ENCODE measurements at regions not wholly inside any gene's neighbourhood (a gene's known extent, or its start where the extent isn't known, plus 50 kb on each side); places are given as distances from the start of the nearest gene placed in this dataset.

- ChIA-PET POLR2A (no interaction called here), CTCF (no interaction called here)
- DNase-seq (ENCODE audit: extremely low spot score): no peak
- no peak for TF ChIP-seq FOXK2 (IDR thresholded peaks at IDR 0.05)
- TF ChIP-seq BHLHE40 (IDR thresholded peaks at IDR 0.05; ENCODE audit: borderline replicate concordance): no peak
- TF ChIP-seq FOXM1 (IDR thresholded peaks at IDR 0.05; ENCODE audit: borderline replicate concordance): no peak
- no peak for TF ChIP-seq SUZ12 (IDR thresholded peaks at IDR 0.05)
- TF ChIP-seq ARNT (IDR thresholded peaks at IDR 0.05): no peak
- TF ChIP-seq ZNF384 (IDR thresholded peaks at IDR 0.05): no peak
- TF ChIP-seq FOXA1 (IDR thresholded peaks at IDR 0.05): no peak
- no peak for TF ChIP-seq ELF4 (IDR thresholded peaks at IDR 0.05)
- no peak for TF ChIP-seq CTBP1 (IDR thresholded peaks at IDR 0.05; ENCODE audit: borderline replicate concordance)
- TF ChIP-seq, protein P1, sequence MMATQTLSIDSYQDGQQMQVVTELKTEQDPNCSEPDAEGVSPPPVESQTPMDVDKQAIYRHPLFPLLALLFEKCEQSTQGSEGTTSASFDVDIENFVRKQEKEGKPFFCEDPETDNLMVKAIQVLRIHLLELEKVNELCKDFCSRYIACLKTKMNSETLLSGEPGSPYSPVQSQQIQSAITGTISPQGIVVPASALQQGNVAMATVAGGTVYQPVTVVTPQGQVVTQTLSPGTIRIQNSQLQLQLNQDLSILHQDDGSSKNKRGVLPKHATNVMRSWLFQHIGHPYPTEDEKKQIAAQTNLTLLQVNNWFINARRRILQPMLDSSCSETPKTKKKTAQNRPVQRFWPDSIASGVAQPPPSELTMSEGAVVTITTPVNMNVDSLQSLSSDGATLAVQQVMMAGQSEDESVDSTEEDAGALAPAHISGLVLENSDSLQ (IDR thresholded peaks at IDR 0.05): no peak
- no peak for TF ChIP-seq LEF1 (IDR thresholded peaks at IDR 0.05; ENCODE audit: borderline replicate concordance)
- TF ChIP-seq HDGF (IDR thresholded peaks at IDR 0.05; ENCODE audit: borderline replicate concordance): no peak
- no peak for TF ChIP-seq TARDBP (IDR thresholded peaks at IDR 0.05)
- no peak for TF ChIP-seq SP1 (IDR thresholded peaks at IDR 0.05)
- no peak for TF ChIP-seq NFRKB (IDR thresholded peaks at IDR 0.05)
- TF ChIP-seq L3MBTL2 (conservative IDR thresholded peaks at IDR 0.05): no peak
Observed at GRCh38 chr12:111178181-111179081, 190.5 kb downstream of the PHETA1 start.

DNA sequence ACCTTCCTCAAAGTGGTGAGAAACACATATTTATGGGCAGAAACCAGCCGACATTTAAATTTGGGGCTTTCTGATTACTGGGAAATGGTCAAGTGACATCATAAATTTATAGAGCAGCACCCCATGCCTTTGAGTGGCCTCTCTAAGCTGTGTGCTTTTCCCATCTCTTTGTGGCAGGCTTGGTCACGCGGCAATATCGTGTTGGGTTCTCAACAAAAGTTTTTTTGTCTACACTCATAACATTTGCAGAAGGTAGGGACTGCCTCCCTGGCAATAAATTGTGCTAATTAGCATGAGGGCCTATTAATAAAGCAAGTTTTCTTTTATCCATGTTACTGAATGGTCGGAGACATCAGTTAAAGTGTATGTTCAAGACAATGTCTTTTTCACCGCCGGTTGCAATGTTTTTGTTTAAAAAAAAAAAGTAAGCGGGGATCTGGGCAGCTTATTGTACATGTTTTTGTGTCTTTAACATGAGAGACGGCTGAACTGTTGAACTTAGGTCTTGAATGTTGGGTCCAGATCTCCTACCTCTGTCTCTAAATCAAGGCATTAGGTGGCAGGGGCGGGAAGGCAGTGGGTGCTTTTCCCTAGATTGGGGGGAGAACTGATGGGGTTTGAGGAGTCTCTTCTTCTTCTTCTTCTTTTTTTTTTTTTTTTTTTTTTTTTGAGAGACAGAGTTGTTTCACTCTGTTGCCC lies 193.3 kb downstream of the PHETA1 start:
- CTCF ChIA-PET: interaction anchor here (0.6 kb wide), 1 partner anchor 15 kb away, joined by 3 read pairs; no protein-coding TSS in a partner anchor
- no peak for TF ChIP-seq ARNT (IDR thresholded peaks at IDR 0.05)
- no peak for TF ChIP-seq LEF1 (IDR thresholded peaks at IDR 0.05; ENCODE audit: borderline replicate concordance)
- no peak for TF ChIP-seq TARDBP (IDR thresholded peaks at IDR 0.05)
- TF ChIP-seq FOXA1 (IDR thresholded peaks at IDR 0.05): no peak
- TF ChIP-seq ELF4 (IDR thresholded peaks at IDR 0.05): no peak
- TF ChIP-seq SP1 (IDR thresholded peaks at IDR 0.05): no peak
- TF ChIP-seq, protein P1 (IDR thresholded peaks at IDR 0.05): no peak
- no peak for TF ChIP-seq CTBP1 (IDR thresholded peaks at IDR 0.05; ENCODE audit: borderline replicate concordance)
- TF ChIP-seq BHLHE40 (IDR thresholded peaks at IDR 0.05; ENCODE audit: borderline replicate concordance): no peak
- no peak for TF ChIP-seq ZNF384 (IDR thresholded peaks at IDR 0.05)
- POLR2A ChIA-PET: no interaction called here
- no peak for DNase-seq (ENCODE audit: extremely low spot score)

GRCh38 chr12:111174961-111175345 lies 193.9 kb downstream of the PHETA1 start:
- POLR2A ChIA-PET: no interaction called here
- no peak for DNase-seq (ENCODE audit: extremely low spot score)
- CTCF ChIA-PET: interaction anchor here (0.6 kb wide), 1 partner anchor 15 kb away, joined by 3 read pairs; no protein-coding TSS in a partner anchor
- TF ChIP-seq ELF4 (IDR thresholded peaks at IDR 0.05) (no peak), FOXA1 (IDR thresholded peaks at IDR 0.05) (no peak), FOXK2 (IDR thresholded peaks at IDR 0.05) (no peak), BHLHE40 (IDR thresholded peaks at IDR 0.05; ENCODE audit: borderline replicate concordance) (no peak), HDGF (IDR thresholded peaks at IDR 0.05; ENCODE audit: borderline replicate concordance) (no peak), FOXM1 (IDR thresholded peaks at IDR 0.05; ENCODE audit: borderline replicate concordance) (no peak), SUZ12 (IDR thresholded peaks at IDR 0.05) (no peak), ARNT (IDR thresholded peaks at IDR 0.05) (no peak), SP1 (IDR thresholded peaks at IDR 0.05) (no peak), NFRKB (IDR thresholded peaks at IDR 0.05) (no peak)
- TF ChIP-seq, protein P1 (IDR thresholded peaks at IDR 0.05): no peak

DNA sequence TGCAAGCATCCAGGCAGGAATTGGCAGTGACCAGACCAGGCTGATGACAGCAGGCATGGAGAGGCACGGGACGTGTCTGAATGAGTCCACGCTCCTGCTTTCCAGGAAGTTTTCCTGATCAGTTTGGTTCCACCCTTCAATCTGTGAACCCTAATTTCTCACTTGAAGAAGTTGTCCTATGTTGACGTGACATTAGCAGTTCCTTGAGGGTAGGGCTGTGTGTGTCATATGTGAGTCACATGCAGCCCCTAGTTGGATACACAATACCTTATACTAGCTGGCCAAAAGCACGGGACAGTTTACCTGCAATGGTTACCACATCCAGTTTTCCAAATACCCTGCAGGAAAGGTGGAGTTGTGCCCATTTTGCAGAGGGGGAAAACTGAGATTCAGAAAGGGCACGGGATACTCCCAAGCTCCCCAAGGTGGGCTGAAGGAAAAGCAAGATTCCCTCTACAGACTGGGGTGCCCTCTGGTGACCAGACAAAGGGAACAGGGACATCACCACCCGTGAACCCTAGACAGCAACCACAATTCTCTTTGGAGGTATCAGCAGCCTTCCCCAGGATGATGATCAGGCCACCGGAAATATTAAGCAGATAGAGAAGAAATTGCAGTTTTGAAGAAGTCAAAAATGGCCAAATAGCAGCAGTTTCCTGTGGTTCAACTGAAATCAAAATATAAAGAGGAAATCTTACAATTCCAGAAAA lies 194.5 kb downstream of the PHETA1 start:
- TF ChIP-seq SUZ12 (IDR thresholded peaks at IDR 0.05) (no peak), FOXK2 (IDR thresholded peaks at IDR 0.05) (no peak), SP1 (IDR thresholded peaks at IDR 0.05) (no peak), NFRKB (IDR thresholded peaks at IDR 0.05) (no peak)
- DNase-seq (ENCODE audit: extremely low spot score): no peak
- ChIA-PET POLR2A (no interaction called here), CTCF (no interaction called here)

- no peak for DNase-seq (ENCODE audit: extremely low spot score)
- CTCF ChIA-PET: no interaction called here
- TF ChIP-seq ZNF384 (IDR thresholded peaks at IDR 0.05) (no peak), ELF4 (IDR thresholded peaks at IDR 0.05) (no peak), SP1 (IDR thresholded peaks at IDR 0.05) (no peak), FOXA1 (IDR thresholded peaks at IDR 0.05) (no peak), FOXM1 (IDR thresholded peaks at IDR 0.05; ENCODE audit: borderline replicate concordance) (no peak), BHLHE40 (IDR thresholded peaks at IDR 0.05; ENCODE audit: borderline replicate concordance) (no peak), SUZ12 (IDR thresholded peaks at IDR 0.05) (no peak)
- POLR2A ChIA-PET: no interaction called here
Observed at GRCh38 chr12:111173836-111174235, 195.1 kb downstream of the PHETA1 start.
